B cell (primary cell): ENCODE measurements at regions not wholly inside any gene's neighbourhood (a gene's known extent, or its start where the extent isn't known, plus 50 kb on each side); places are given as distances from the start of the nearest gene placed in this dataset.

ENCODE experiments used
- CTCF ChIP-seq: fragments of 200-600 bp; IDR thresholded peaks from one replicate; pipeline ENCODE4 v1.8.0; 2022; ENCODE audit warnings: antibody characterized with exemption, mild to moderate bottlenecking
- EZH2 ChIP-seq: IDR thresholded peaks from 2 replicates; pipeline ENCODE4 v1.6.1; 2012; ENCODE audit warnings: borderline replicate concordance, low read depth, mild to moderate bottlenecking, moderate library complexity, low read length; ENCODE audit not compliant: insufficient read depth, poor library complexity, severe bottlenecking

GRCh38 chr10:8221451-8221850, 167.0 kb downstream of the GATA3 start:
- no peak for TF ChIP-seq CTCF
- no peak for TF ChIP-seq EZH2
